K562 (cell line): ENCODE measurements at regions not wholly inside any gene's neighbourhood (a gene's known extent, or its start where the extent isn't known, plus 50 kb on each side); places are given as distances from the start of the nearest gene placed in this dataset.

Experiments used
- DACH1 ChIP-seq: fragments of 450-650 bp; IDR thresholded peaks from 2 replicates; pipeline ENCODE4 v1.6.1; 2018; ENCODE audit not compliant: partially characterized antibody
- DIDO1 ChIP-seq: fragments of 450-650 bp; IDR thresholded peaks from 2 replicates; pipeline ENCODE4 v1.6.1; 2016; ENCODE audit warnings: low read depth, missing biosample characterization, missing genetic modification characterization
- EHMT2 ChIP-seq: fragments of 450-650 bp; IDR thresholded peaks from 2 replicates; pipeline ENCODE4 v1.6.1; 2018; ENCODE audit warnings: antibody characterized with exemption
- ELF4 ChIP-seq: fragments of 450-650 bp; formaldehyde crosslinking; IDR thresholded peaks from 2 replicates; pipeline ENCODE4 v1.4.0; 2022; ENCODE audit warnings: missing genetic modification characterization
- EP300 ChIP-seq: IDR thresholded peaks from 2 replicates; pipeline ENCODE4 v1.6.1; 2012; ENCODE audit warnings: low read length, improper control_type of control experiment
- ESRRB ChIP-seq: fragments of 250-450 bp; sonication (Bioruptor Pico); IDR thresholded peaks from 2 replicates; pipeline ENCODE4 v1.5.0; 2020; ENCODE audit warnings: mild to moderate bottlenecking, moderate library complexity, borderline replicate concordance
- ILF3 ChIP-seq: fragments of 450-650 bp; IDR thresholded peaks from 2 replicates; pipeline ENCODE4 v1.6.1; 2018; ENCODE audit warnings: antibody characterized with exemption, mild to moderate bottlenecking, moderate library complexity, borderline replicate concordance
- JUND ChIP-seq, 2 experiments: IDR thresholded peaks; 2 replicates in 1 of 2; 3 replicates in 1 of 2; pipeline ENCODE4 v1.6.1; 2011; ENCODE audit warnings: borderline replicate concordance in 2 of 2, low read depth in 2 of 2, low read length in 2 of 2, improper control_type of control experiment in 1 of 2, missing biosample characterization in 1 of 2, missing genetic modification characterization in 1 of 2, missing genetic modification reagents in 1 of 2
- KLF1 ChIP-seq: fragments of 450-650 bp; IDR thresholded peaks from 2 replicates; pipeline ENCODE4 v1.6.1; 2016; ENCODE audit warnings: missing genetic modification characterization, missing compliant biosample characterization
- KLF10 ChIP-seq: fragments of 250-450 bp; sonication (Bioruptor Pico); IDR thresholded peaks from 2 replicates; pipeline ENCODE4 v1.6.1; 2021; ENCODE audit warnings: matching md5 sums
- MEF2D ChIP-seq: conservative IDR thresholded peaks from 2 replicates; pipeline ENCODE4 v1.6.1; 2016; ENCODE audit warnings: low read depth, missing genetic modification characterization, missing compliant biosample characterization
- NFATC3 ChIP-seq: fragments of 450-650 bp; IDR thresholded peaks from 2 replicates; pipeline ENCODE4 v1.6.1; 2017; ENCODE audit warnings: mild to moderate bottlenecking
- NR4A1 ChIP-seq, 2 experiments: fragments of 250-450 bp in 1 of 2; fragments of 450-650 bp in 1 of 2; sonication (Bioruptor Pico) in 1 of 2; IDR thresholded peaks; 2 replicates each; pipeline versions ENCODE4 v1.4.0 to v1.6.1; 2016 to 2020; ENCODE audit warnings: mild to moderate bottlenecking in 2 of 2, missing compliant biosample characterization in 1 of 2, missing genetic modification characterization in 1 of 2, moderate library complexity in 1 of 2
- PML ChIP-seq: IDR thresholded peaks from 2 replicates; pipeline ENCODE4 v1.6.1; 2012; ENCODE audit warnings: low read length, inconsistent platforms
- RNF2 ChIP-seq: sonication (generic); IDR thresholded peaks from 2 replicates; pipeline ENCODE4 v1.6.1; 2016
- STAT5A ChIP-seq: IDR thresholded peaks from 2 replicates; pipeline ENCODE4 v1.6.1; 2012; ENCODE audit warnings: low read length, inconsistent platforms, borderline replicate concordance
- TEAD4 ChIP-seq, 2 experiments: sonication (generic) in 1 of 2; formaldehyde crosslinking in 1 of 2; IDR thresholded peaks; 2 replicates each; pipeline versions ENCODE4 v1.6.1 to v1.8.0; 2012 to 2022; ENCODE audit warnings: borderline replicate concordance in 1 of 2, inconsistent platforms in 1 of 2, low read length in 1 of 2, mild to moderate bottlenecking in 1 of 2, missing genetic modification reagents in 1 of 2
- TOE1 ChIP-seq, 2 experiments: fragments of 450-650 bp in 1 of 2; sonication (generic) in 1 of 2; formaldehyde crosslinking in 1 of 2; IDR thresholded peaks; 2 replicates each; pipeline versions ENCODE4 v1.7.1 to v1.8.0; 2016 to 2022; ENCODE audit warnings: borderline replicate concordance in 2 of 2, mild to moderate bottlenecking in 2 of 2, antibody characterized with exemption in 1 of 2, inconsistent platforms in 1 of 2, low read depth in 1 of 2, missing genetic modification reagents in 1 of 2, moderate library complexity in 1 of 2
- ZNF232 ChIP-seq: sonication (generic); formaldehyde crosslinking; IDR thresholded peaks from 2 replicates; pipeline ENCODE4 v1.8.0; 2022; ENCODE audit warnings: mild to moderate bottlenecking, missing genetic modification reagents
- ZNF41 ChIP-seq: fragments of 250-450 bp; sonication (Bioruptor Pico); conservative IDR thresholded peaks from 2 replicates; pipeline ENCODE4 v1.4.0; 2020; ENCODE audit warnings: mild to moderate bottlenecking
- ZNF644 ChIP-seq: fragments of 200-800 bp; sonication (Bioruptor generic); IDR thresholded peaks from 2 replicates; pipeline ENCODE4 v1.6.1; 2016; ENCODE audit warnings: low read depth, missing genetic modification characterization, missing compliant biosample characterization
- TF ChIP-seq, protein P1 (sequence below): fragments of 450-650 bp; formaldehyde crosslinking; IDR thresholded peaks from 2 replicates; pipeline ENCODE4 v1.4.0; 2020; ENCODE audit warnings: mild to moderate bottlenecking
- TF ChIP-seq, protein P2 (sequence below): fragments of 250-450 bp; sonication (Bioruptor Pico); IDR thresholded peaks from 2 replicates; pipeline ENCODE4 v1.5.0; 2021
- TF ChIP-seq, protein P3 (sequence below): fragments of 200-800 bp; sonication (Bioruptor generic); IDR thresholded peaks from 2 replicates; pipeline ENCODE4 v1.6.1; 2017; ENCODE audit warnings: missing genetic modification characterization, missing compliant biosample characterization

DNA sequence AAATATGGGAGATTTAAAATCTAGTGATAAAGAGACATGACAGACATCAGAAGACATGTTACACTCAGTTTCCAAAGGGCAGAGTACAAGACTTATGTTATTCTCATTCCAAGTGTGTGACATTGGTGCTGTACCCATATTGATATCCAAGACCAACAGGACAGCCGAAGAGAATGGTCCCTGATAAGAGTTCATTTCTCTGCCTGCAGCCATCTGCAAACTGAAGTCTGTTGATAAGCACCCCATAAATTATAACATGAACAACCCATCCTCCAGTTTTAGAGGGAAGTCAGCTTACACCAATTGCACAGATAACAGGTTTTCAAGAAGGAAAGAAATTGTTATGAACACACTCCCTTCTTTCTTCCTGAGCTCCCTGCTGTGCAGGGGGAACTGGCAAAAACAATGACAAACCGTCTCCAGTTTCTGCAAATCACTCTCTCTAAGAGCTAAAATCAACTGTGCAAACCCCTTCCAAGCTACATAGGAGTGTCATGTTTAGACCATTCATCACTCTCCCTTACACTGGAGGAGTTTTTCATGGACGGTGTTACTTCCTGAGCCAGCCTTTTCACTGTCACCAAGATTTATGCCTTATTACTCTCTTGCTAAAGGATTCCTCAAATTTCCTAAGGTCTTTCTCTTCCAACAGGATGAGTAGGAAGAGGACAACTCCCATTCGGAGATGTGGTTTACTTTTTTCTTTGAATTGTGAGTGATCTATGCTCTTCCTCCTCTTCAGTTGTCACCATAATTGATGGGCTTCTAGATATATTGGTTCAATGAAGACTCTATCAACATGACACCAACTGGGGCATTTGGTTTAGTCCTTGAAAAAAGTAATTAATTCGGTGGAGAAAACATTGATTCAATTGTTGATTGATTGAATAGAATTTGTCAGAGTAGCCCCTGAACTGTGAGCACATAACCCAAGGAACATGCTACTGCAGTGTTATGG lies 80.3 kb upstream of the FAM171A1 start (continued):
- TF ChIP-seq STAT5A (peak; percentile 97), EHMT2 (peak; percentile 10; the same call in 1 of the 2 replicates), NFATC3 (0 out of 2 replicates have a peak, but pooled peaks have one; percentile 47), ZNF644 (tag) (peak; percentile 91), TOE1 (IDR thresholded peaks at IDR 0.05; ENCODE audit: borderline replicate concordance) (peak; percentile 70), TOE1 (CRISPR knock-in tag; IDR thresholded peaks at IDR 0.05; ENCODE audit: borderline replicate concordance, low read depth) (no peak), PML (peak; percentile 99), ZNF232 (peak; percentile 50; the same call in 1 of the 2 replicates), KLF10 (CRISPR knock-in tag) (no peak), DACH1 (peak; percentile 74), KLF1 (tag) (0 out of 2 replicates have a peak, but pooled peaks have one; percentile 34), TEAD4 (IDR thresholded peaks at IDR 0.05; ENCODE audit: low read length) (peak; percentile 99), TEAD4 (CRISPR knock-in tag; IDR thresholded peaks at IDR 0.05; ENCODE audit: borderline replicate concordance) (no peak), RNF2 (peak; percentile 97), JUND (IDR thresholded peaks at IDR 0.05; ENCODE audit: borderline replicate concordance, low read depth, low read length) (peak; percentile 74), JUND (tag; IDR thresholded peaks at IDR 0.05; ENCODE audit: borderline replicate concordance, low read depth, low read length) (peak; percentile 56; the same call in 2 of the 3 replicates), NR4A1 (CRISPR knock-in tag; IDR thresholded peaks at IDR 0.05) (no peak), NR4A1 (tag; IDR thresholded peaks at IDR 0.05) (peak; percentile 94), MEF2D (tag) (peak; percentile 90), ESRRB (CRISPR knock-in tag) (no peak), ZNF41 (CRISPR knock-in tag) (no peak), EP300 (peak; percentile 97), ILF3 (0 out of 2 replicates have a peak, but pooled peaks have one; percentile 28), DIDO1 (tag) (no peak), ELF4 (0 out of 2 replicates have a peak, but pooled peaks have one; percentile 30)
- TF ChIP-seq, protein P1, sequence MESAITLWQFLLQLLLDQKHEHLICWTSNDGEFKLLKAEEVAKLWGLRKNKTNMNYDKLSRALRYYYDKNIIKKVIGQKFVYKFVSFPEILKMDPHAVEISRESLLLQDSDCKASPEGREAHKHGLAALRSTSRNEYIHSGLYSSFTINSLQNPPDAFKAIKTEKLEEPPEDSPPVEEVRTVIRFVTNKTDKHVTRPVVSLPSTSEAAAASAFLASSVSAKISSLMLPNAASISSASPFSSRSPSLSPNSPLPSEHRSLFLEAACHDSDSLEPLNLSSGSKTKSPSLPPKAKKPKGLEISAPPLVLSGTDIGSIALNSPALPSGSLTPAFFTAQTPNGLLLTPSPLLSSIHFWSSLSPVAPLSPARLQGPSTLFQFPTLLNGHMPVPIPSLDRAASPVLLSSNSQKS (CRISPR knock-in tag) = no peak
- TF ChIP-seq, protein P2, sequence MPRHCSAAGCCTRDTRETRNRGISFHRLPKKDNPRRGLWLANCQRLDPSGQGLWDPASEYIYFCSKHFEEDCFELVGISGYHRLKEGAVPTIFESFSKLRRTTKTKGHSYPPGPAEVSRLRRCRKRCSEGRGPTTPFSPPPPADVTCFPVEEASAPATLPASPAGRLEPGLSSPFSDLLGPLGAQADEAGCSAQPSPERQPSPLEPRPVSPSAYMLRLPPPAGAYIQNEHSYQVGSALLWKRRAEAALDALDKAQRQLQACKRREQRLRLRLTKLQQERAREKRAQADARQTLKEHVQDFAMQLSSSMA (CRISPR knock-in tag) = no peak
- TF ChIP-seq, protein P3, sequence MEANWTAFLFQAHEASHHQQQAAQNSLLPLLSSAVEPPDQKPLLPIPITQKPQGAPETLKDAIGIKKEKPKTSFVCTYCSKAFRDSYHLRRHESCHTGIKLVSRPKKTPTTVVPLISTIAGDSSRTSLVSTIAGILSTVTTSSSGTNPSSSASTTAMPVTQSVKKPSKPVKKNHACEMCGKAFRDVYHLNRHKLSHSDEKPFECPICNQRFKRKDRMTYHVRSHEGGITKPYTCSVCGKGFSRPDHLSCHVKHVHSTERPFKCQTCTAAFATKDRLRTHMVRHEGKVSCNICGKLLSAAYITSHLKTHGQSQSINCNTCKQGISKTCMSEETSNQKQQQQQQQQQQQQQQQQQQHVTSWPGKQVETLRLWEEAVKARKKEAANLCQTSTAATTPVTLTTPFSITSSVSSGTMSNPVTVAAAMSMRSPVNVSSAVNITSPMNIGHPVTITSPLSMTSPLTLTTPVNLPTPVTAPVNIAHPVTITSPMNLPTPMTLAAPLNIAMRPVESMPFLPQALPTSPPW (CRISPR knock-in tag) = peak; percentile 62
